GM18873 (cell line): ENCODE measurements at regions not wholly inside any gene's neighbourhood (a gene's known extent, or its start where the extent isn't known, plus 50 kb on each side); places are given as distances from the start of the nearest gene placed in this dataset.
"Not testable (repeated sequence)": the region's sequence is repeated elsewhere in the genome, so short reads cannot be mapped to it uniquely, and the experiment has no call there.

Experiments used
- ATAC-seq: cut with Tn5 transposase; IDR thresholded peaks from one replicate; pipeline ENCODE4 v1.9.1; 2021; ENCODE audit warnings: mild to moderate bottlenecking, moderate library complexity, moderate number of reproducible peaks; ENCODE audit not compliant: unreplicated experiment, low FRiP score

DNA sequence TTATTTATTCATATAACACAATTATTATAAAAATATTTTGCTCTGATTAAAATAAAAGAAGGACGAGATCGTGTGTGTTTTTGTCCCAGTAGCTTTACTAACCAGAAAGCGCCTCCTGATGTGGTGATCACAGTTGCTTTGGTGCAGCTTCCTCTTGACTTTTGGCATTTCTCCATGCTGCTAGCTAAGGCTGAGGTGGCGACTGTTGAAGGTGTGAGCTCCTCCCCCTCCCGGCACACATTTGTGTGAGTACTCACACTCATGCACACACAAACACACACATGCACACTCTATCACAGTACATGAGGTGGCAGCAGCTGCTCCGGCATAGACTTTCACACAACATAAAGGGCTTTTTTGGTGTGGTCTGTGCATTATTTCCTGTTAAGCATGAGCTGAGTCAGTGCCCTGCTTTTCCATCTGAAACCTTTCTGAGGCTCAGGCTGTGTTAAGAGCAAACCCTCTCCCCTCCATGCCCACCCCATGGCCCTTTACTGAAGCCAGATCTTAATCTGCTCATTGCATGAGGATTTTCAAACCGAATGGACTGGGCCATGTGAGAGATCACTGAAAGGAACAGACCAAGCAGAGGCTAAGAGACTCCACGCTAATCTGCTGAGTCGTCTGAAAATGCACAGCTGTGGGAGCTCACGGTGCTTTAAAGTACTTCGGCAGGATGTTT lies 53.3 kb downstream of the FOXD4L1 start:
- ATAC-seq, result peak; percentile 51

DNA sequence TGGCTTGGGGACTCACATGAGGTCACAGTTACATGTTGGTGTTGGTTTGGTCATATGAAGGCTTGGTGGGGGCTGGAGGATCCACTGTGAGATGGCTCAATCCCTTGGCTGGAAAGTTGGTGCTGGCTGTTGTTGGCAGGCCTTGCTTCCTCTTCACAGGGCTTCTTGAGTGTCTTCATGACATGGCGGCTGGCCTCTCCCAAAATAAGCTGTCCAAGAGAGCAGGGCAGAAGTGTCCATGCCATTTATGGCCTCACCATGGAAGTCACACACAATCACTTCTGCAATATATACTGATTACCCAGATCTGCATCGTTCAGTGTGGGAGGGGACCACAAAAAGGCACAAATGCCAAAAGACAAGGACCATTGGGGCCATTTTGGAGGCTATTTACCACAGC lies 61.4 kb downstream of the FOXD4L1 start:
- not testable (repeated sequence) for ATAC-seq

DNA sequence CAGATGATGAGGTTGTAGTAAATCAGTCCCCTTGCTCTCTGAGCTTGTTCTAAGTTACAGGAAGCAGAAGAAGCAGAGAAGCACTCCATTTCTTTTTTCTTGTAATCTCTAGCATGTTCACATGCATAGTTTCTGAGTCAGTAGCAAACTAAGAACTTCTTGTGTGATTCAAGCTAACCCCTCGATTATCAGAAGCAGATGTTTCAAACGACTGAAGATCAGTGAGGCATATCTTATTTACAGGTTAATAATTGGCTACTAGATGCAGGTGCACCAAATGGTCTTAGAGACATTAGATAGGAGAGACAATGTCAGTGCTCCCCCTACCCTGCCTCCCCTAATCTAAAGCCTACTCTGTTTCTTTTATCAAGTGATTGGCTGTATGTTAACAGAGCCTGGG lies 64.2 kb downstream of the FOXD4L1 start:
- peak; percentile 84 for ATAC-seq

GRCh38 chr2:113566674-113567480 lies 60.2 kb upstream of the RABL2A start:
- ATAC-seq, result not testable (repeated sequence)

- ATAC-seq, result not testable (repeated sequence)
These were observed 59.6 kb upstream of the RABL2A start for GRCh38 chr2:113567481-113567849.

DNA sequence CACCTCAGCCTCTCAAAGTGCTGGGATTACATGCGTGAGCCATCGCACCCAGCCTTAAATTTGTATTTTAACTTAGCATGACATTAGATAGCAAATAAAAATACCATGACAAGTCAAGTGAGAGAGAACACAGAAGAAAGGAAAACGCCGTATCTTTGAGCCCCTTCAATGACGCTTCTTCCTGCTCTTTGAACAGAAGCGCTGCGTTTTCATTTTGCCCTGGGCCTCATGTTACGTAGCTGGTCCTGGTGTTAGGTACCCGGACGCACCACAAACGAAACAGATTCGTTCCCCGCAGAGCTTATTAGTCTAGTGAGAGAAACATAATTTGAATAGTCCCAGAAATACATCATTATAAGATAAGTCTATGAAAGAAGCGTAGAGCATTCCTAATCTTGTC lies 58.8 kb upstream of the RABL2A start:
- ATAC-seq, result not testable (repeated sequence)

DNA sequence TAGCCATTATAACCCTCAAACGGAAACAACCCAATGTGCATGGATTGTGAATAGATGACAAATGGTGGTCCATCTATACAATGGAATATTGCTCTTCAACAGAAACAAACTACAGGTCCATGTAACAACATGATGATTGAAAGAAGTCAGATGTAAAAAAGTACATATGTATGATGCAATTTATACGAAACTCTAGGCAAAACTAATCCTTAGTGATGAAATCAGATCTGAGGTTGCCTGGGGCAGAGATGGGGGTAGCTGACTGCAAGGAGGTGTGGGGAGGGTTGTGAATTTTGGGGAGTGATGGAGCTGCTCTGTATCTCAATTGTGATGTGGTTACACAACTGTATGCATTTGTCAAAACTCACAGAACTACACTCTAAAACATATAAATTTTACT lies 57.0 kb upstream of the RABL2A start:
- ATAC-seq, result not testable (repeated sequence)

DNA sequence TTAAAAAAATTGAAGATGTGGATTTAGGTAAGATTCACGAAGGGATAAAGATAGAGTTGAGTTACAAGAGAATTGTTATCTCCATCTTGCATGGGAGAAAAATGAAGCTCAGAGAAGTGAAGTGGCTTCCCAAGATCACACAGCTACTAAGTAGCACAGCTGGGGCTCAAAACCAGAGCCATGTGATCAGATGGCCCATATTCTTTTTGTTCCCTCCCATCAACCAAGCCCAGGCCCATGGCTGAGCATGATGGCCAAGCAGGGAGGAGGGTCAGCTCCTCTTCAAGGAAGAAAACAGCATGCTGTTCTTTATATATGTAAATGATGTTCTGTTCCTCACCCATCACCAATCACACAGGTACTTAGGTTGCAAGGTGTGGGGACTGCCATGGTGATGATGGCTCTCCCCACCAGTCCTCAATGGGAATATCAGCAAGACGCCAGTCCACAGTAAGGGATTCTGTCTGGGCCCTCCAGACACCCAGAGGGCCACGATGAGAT lies 56.5 kb upstream of the RABL2A start:
- not testable (repeated sequence) for ATAC-seq

- not testable (repeated sequence) for ATAC-seq
These were observed 55.5 kb upstream of the RABL2A start for GRCh38 chr2:113571482-113572068.

- ATAC-seq, result not testable (repeated sequence)
These were observed 51.3 kb upstream of the RABL2A start for GRCh38 chr2:113575721-113576120.

GRCh38 chr2:113576353-113576752 lies 50.7 kb upstream of the RABL2A start:
- not testable (repeated sequence) for ATAC-seq
